ENCODE measurements at regions not wholly inside any gene's neighbourhood (a gene's known extent, or its start where the extent isn't known, plus 50 kb on each side); places are given as distances from the start of the nearest gene placed in this dataset.

DNA sequence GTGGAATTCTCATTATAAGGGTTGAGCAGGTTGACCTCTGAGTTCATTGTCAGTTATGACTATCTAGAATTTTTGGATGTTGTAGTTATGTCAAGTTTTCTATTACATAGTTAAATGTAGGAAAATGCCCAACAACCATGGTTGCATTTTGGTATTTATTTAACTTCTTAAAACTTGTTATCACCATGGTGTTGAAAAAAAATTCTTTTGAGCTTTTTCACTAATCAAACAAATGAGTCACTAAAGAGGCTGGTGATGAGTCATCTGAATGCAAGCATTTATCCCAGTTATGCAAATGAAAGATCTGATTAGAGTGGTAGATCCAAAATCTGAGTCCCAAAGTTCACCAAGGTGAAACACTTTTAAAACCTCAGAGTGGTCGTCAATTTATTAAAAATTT is 624.7 kb upstream of the IGFBP3 start:
- TF ChIP-seq SIN3A (IDR thresholded peaks at IDR 0.05; ENCODE audit: borderline replicate concordance, insufficient read depth, low read length) = no peak
- TF ChIP-seq TAF1 (IDR thresholded peaks at IDR 0.05; ENCODE audit: borderline replicate concordance, insufficient read depth, low read length) = no peak
- no peak for TF ChIP-seq POLR2AphosphoS5 (IDR thresholded peaks at IDR 0.05; ENCODE audit: low read depth, low read length)
- TF ChIP-seq, protein P1, sequence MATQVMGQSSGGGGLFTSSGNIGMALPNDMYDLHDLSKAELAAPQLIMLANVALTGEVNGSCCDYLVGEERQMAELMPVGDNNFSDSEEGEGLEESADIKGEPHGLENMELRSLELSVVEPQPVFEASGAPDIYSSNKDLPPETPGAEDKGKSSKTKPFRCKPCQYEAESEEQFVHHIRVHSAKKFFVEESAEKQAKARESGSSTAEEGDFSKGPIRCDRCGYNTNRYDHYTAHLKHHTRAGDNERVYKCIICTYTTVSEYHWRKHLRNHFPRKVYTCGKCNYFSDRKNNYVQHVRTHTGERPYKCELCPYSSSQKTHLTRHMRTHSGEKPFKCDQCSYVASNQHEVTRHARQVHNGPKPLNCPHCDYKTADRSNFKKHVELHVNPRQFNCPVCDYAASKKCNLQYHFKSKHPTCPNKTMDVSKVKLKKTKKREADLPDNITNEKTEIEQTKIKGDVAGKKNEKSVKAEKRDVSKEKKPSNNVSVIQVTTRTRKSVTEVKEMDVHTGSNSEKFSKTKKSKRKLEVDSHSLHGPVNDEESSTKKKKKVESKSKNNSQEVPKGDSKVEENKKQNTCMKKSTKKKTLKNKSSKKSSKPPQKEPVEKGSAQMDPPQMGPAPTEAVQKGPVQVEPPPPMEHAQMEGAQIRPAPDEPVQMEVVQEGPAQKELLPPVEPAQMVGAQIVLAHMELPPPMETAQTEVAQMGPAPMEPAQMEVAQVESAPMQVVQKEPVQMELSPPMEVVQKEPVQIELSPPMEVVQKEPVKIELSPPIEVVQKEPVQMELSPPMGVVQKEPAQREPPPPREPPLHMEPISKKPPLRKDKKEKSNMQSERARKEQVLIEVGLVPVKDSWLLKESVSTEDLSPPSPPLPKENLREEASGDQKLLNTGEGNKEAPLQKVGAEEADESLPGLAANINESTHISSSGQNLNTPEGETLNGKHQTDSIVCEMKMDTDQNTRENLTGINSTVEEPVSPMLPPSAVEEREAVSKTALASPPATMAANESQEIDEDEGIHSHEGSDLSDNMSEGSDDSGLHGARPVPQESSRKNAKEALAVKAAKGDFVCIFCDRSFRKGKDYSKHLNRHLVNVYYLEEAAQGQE (IDR thresholded peaks at IDR 0.05; ENCODE audit: insufficient read depth in 1 of 2, low read depth in 2 of 2, low read length in 2 of 2) = no peak
- no peak for TF ChIP-seq FOXP2 (optimal IDR thresholded peaks at IDR 0.05; ENCODE audit: borderline replicate concordance, extremely low read depth, extremely low read length, insufficient read depth)

DNA sequence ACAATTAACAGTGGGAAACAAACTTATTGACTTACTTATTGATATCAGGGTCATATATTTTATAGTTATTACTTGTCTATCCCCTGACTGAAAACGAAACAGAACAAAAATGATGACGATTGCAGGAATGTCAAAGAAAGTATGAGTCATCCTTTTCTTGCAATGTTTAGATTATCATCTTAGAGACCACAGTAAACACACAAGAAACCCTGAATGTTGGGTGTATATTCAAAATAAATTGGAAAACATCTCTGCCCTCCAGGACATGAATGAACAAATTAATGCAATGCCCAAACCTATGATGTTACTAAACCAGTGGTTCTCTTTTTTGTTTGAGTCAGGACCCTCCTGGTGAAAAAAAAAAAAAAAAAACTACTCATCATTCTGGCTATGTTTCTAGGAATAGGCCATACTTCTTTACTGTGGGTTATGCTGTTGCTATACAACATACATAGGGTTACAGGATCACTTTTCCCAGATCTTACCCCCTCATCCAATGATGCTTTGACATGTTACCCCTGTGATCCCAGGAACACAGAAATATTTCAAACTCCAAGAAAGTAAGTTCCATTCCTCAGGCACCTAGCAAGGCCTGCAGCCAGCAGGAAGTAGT is 623.4 kb upstream of the IGFBP3 start:
- no peak for TF ChIP-seq SIN3A (IDR thresholded peaks at IDR 0.05; ENCODE audit: borderline replicate concordance, insufficient read depth, low read length)
- TF ChIP-seq, protein P1 (IDR thresholded peaks at IDR 0.05; ENCODE audit: insufficient read depth in 1 of 2, low read depth in 2 of 2, low read length in 2 of 2) = no peak
- TF ChIP-seq POLR2AphosphoS5 (IDR thresholded peaks at IDR 0.05; ENCODE audit: low read depth, low read length) = no peak
- no peak for TF ChIP-seq TAF1 (IDR thresholded peaks at IDR 0.05; ENCODE audit: borderline replicate concordance, insufficient read depth, low read length)
- TF ChIP-seq FOXP2 (optimal IDR thresholded peaks at IDR 0.05; ENCODE audit: borderline replicate concordance, extremely low read depth, extremely low read length, insufficient read depth) = no peak

DNA sequence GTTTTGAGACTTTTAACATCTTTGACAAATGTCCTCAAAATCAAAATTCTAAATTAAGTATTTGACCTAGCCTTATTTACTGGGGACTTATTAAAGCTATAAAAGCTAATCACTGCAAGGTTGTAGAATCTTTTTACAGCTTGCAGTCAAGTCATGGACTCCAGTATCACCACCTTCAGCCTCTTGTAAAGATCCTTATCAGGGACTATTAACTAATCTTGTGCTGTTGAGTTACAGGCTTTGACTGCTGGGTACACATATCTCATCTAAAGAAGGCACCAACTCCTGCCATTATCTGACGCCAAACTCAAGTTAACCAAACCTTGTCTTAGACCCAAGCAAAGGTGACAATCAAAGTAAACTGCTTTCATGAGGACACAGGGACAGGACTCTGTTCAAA is 621.0 kb upstream of the IGFBP3 start:
- TF ChIP-seq SIN3A (IDR thresholded peaks at IDR 0.05; ENCODE audit: borderline replicate concordance, insufficient read depth, low read length) = no peak
- TF ChIP-seq, protein P1 (IDR thresholded peaks at IDR 0.05; ENCODE audit: insufficient read depth in 1 of 2, low read depth in 2 of 2, low read length in 2 of 2) = no peak
- no peak for TF ChIP-seq POLR2AphosphoS5 (IDR thresholded peaks at IDR 0.05; ENCODE audit: low read depth, low read length)
- TF ChIP-seq TAF1 (IDR thresholded peaks at IDR 0.05; ENCODE audit: borderline replicate concordance, insufficient read depth, low read length) = no peak
- no peak for TF ChIP-seq FOXP2 (optimal IDR thresholded peaks at IDR 0.05; ENCODE audit: borderline replicate concordance, extremely low read depth, extremely low read length, insufficient read depth)

DNA sequence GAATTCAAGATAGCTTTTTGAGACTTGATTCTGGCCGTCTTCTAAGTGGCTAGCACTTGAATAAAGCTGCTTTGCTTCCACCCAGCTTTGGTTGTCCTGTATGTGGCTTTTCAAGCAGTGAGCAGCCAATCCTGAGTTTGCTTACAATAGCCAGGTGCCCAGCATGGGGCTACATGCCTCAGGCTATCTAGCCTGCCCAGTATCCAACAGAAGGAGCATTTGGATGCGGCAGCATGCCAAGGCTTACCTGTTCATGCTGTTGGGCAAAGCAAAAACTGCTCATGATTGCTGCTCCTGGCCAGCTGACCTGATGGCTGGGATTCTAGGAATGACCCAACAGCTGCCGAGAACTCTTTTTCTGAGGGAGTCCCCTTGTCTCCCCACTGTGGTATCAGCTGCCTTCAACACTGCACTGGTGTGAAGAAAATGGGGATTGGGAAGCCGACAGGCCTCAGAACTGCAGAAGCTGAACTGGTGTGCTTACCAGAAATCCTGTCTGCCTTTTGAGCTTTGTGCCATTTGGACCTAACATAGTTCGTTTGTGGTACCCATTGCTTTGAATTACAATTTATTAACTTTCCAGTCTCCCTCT is 618.9 kb upstream of the IGFBP3 start:
- TF ChIP-seq TAF1 (IDR thresholded peaks at IDR 0.05; ENCODE audit: borderline replicate concordance, insufficient read depth, low read length) = no peak
- no peak for TF ChIP-seq FOXP2 (optimal IDR thresholded peaks at IDR 0.05; ENCODE audit: borderline replicate concordance, extremely low read depth, extremely low read length, insufficient read depth)

DNA sequence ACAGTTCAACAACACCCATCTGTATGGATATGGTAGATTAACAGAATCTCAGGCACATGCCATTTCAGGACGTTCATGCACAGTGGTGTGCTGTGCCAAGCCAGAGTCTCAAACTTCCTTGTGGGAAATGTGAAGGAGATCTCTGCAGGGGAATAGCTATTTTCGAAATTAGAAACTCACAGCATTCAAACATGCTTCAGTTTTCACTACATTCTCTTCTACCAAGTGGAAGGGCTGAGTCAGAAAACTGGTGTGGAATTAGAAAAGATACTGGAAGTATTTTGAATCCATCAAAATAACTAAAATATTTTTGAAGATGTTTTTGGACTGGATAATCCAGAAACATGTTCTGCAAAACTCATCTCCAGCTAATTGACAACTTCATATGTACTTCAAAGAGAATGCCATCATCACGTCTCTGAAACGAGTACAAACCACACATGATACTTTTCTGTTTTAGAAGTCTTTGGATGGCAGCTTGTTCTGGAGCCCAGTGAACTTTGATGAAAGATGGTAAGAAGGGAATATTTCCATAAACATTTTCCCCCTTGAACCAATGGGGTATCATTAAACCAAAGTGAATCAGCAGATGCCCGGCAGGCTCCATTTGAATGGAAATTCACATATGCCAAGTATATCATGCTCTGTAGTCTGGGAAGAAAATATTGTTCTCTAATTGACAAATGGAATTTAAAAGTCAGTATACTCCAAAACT is 616.3 kb upstream of the IGFBP3 start:
- no peak for TF ChIP-seq FOXP2 (optimal IDR thresholded peaks at IDR 0.05; ENCODE audit: borderline replicate concordance, extremely low read depth, extremely low read length, insufficient read depth)
- TF ChIP-seq SIN3A (IDR thresholded peaks at IDR 0.05; ENCODE audit: borderline replicate concordance, insufficient read depth, low read length) = no peak
- TF ChIP-seq POLR2AphosphoS5 (IDR thresholded peaks at IDR 0.05; ENCODE audit: low read depth, low read length) = no peak
- TF ChIP-seq, protein P1 (IDR thresholded peaks at IDR 0.05; ENCODE audit: insufficient read depth in 1 of 2, low read depth in 2 of 2, low read length in 2 of 2) = no peak
